GM10248 (cell line): ENCODE measurements at regions not wholly inside any gene's neighbourhood (a gene's known extent, or its start where the extent isn't known, plus 50 kb on each side); places are given as distances from the start of the nearest gene placed in this dataset.

ENCODE experiments used
- CTCF ChIA-PET: fragments of 300-600 bp; sonication (Branson Sonifier 250); formaldehyde crosslinking; extraction: SDS; loops from one replicate; lab custom pipeline; 2021; ENCODE audit warnings: antibody characterized with exemption; lab: Yijun Ruan, JAX
- POLR2A ChIA-PET: fragments of 350-650 bp; sonication (Branson Sonifier 250); formaldehyde crosslinking; extraction: SDS; loops from one replicate; lab custom pipeline; 2020; ENCODE audit warnings: antibody characterized with exemption; lab: Yijun Ruan, JAX
- DNase-seq: peaks from one replicate; pipeline ENCODE4 v3.0.0; 2012; ENCODE audit errors: extremely low spot score
- CTCF ChIP-seq: IDR thresholded peaks from 2 replicates; pipeline ENCODE4 v1.5.1; 2012; ENCODE audit warnings: mild to moderate bottlenecking, low read depth; ENCODE audit errors: extremely low read depth, missing control alignments, control extremely low read depth

- ChIA-PET CTCF (no interaction called here), POLR2A (no interaction called here)
- no peak for DNase-seq
- TF ChIP-seq CTCF: no peak
These were observed 258.0 kb downstream of the TFAP2A start for GRCh38 chr6:10156875-10157274.

GRCh38 chr6:10154251-10154650 is 260.6 kb downstream of the TFAP2A start:
- no peak for DNase-seq
- no peak for TF ChIP-seq CTCF
- CTCF ChIA-PET: no interaction called here
- POLR2A ChIA-PET: no interaction called here

- ChIA-PET CTCF (interaction anchor here (0.7 kb wide), 1 partner anchor 10 kb away, joined by 3 read pairs; no protein-coding TSS in a partner anchor), POLR2A (no interaction called here)
- no peak for DNase-seq
- no peak for TF ChIP-seq CTCF
These were observed 263.5 kb downstream of the TFAP2A start for GRCh38 chr6:10151144-10151915.

- CTCF ChIA-PET: interaction anchor here (0.9 kb wide), 1 partner anchor 24 kb away, joined by 3 read pairs; no protein-coding TSS in a partner anchor
- POLR2A ChIA-PET: no interaction called here
- TF ChIP-seq CTCF: no peak
- DNase-seq: no peak
These were observed 265.3 kb downstream of the TFAP2A start for GRCh38 chr6:10149603-10150002.

- peak; percentile 48 for DNase-seq
- POLR2A ChIA-PET: no interaction called here
- TF ChIP-seq CTCF: no peak
- CTCF ChIA-PET: interaction anchor here (1.5 kb wide), 1 partner anchor 17 kb away, joined by 3 read pairs; no protein-coding TSS in a partner anchor
These were observed 268.0 kb downstream of the TFAP2A start for GRCh38 chr6:10146715-10147451.

GRCh38 chr6:10144772-10145171 is 270.1 kb downstream of the TFAP2A start:
- TF ChIP-seq CTCF: no peak
- POLR2A ChIA-PET: no interaction called here
- no peak for DNase-seq
- CTCF ChIA-PET: no interaction called here
